ENCODE measurements at regions not wholly inside any gene's neighbourhood (a gene's known extent, or its start where the extent isn't known, plus 50 kb on each side); places are given as distances from the start of the nearest gene placed in this dataset.

- DNase-seq (ENCODE audit: low read depth in 4 of 4, low spot score in 3 of 4): no peak
These were observed 66.3 kb upstream of the FAM9C start for GRCh38 chrX:13110433-13111324.

- no peak for DNase-seq (ENCODE audit: low read depth in 4 of 4, low spot score in 3 of 4)
These were observed 65.4 kb upstream of the FAM9C start for GRCh38 chrX:13109817-13110216.

- DNase-seq (ENCODE audit: low read depth in 4 of 4, low spot score in 3 of 4): no peak
These were observed 59.5 kb upstream of the FAM9C start for GRCh38 chrX:13103914-13104274.

- DNase-seq (ENCODE audit: low read depth in 4 of 4, low spot score in 3 of 4): no peak
These were observed 58.9 kb upstream of the FAM9C start for GRCh38 chrX:13103188-13103913.

- no peak for DNase-seq (ENCODE audit: low read depth in 4 of 4, low spot score in 3 of 4)
These were observed 58.2 kb upstream of the FAM9C start for GRCh38 chrX:13102636-13103035.

GRCh38 chrX:13101441-13102139 is 57.2 kb upstream of the FAM9C start:
- no peak for DNase-seq (ENCODE audit: low read depth in 4 of 4, low spot score in 3 of 4)

GRCh38 chrX:13099121-13099520 is 54.7 kb upstream of the FAM9C start:
- no peak for DNase-seq (ENCODE audit: low read depth in 4 of 4, low spot score in 3 of 4)

- DNase-seq (ENCODE audit: low read depth in 4 of 4, low spot score in 3 of 4): no peak
These were observed 52.3 kb upstream of the FAM9C start for GRCh38 chrX:13096728-13097127.

- DNase-seq (ENCODE audit: low read depth in 4 of 4, low spot score in 3 of 4): no peak
These were observed 50.5 kb upstream of the FAM9C start for GRCh38 chrX:13094828-13095341.

GRCh38 chrX:13094374-13094773 is 50.0 kb upstream of the FAM9C start:
- DNase-seq (ENCODE audit: low read depth in 4 of 4, low spot score in 3 of 4): no peak

Measured in right renal pelvis (tissue), 4 donors.